ENCODE measurements at regions not wholly inside any gene's neighbourhood (a gene's known extent, or its start where the extent isn't known, plus 50 kb on each side); places are given as distances from the start of the nearest gene placed in this dataset.
A peak's percentile ranks its signal among the peaks of the same experiment; 100 is the strongest.

- no peak overlapping the region for H3K27ac ChIP-seq
- intact Hi-C loops (cut with DNase I; ENCODE audit: low total_unique reads), result no loop called here
- DNase-seq (ENCODE audit: low spot score in 2 of 2), result no peak
- no peaks in the 10 kb centered on the region for H3K9me3 ChIP-seq
- H3K36me3 ChIP-seq, result no peaks in the 10 kb centered on the region
- TF ChIP-seq POLR2AphosphoS5 (IDR thresholded peaks at IDR 0.05) (no peak), POLR2A (IDR thresholded peaks at IDR 0.05) (no peak)
- TF ChIP-seq, protein P1, sequence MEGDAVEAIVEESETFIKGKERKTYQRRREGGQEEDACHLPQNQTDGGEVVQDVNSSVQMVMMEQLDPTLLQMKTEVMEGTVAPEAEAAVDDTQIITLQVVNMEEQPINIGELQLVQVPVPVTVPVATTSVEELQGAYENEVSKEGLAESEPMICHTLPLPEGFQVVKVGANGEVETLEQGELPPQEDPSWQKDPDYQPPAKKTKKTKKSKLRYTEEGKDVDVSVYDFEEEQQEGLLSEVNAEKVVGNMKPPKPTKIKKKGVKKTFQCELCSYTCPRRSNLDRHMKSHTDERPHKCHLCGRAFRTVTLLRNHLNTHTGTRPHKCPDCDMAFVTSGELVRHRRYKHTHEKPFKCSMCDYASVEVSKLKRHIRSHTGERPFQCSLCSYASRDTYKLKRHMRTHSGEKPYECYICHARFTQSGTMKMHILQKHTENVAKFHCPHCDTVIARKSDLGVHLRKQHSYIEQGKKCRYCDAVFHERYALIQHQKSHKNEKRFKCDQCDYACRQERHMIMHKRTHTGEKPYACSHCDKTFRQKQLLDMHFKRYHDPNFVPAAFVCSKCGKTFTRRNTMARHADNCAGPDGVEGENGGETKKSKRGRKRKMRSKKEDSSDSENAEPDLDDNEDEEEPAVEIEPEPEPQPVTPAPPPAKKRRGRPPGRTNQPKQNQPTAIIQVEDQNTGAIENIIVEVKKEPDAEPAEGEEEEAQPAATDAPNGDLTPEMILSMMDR (IDR thresholded peaks at IDR 0.05), result no peak
- H3K4me3 ChIP-seq, result no peak overlapping the region
- peaks cover 0 to 2% of the 10 kb centered on the region in 2 donors for H3K4me1 ChIP-seq
- H3K27me3 ChIP-seq, result no peaks in the 10 kb centered on the region
These were observed 205.3 kb upstream of the RAB4A start for GRCh38 chr1:229065613-229066012.

DNA sequence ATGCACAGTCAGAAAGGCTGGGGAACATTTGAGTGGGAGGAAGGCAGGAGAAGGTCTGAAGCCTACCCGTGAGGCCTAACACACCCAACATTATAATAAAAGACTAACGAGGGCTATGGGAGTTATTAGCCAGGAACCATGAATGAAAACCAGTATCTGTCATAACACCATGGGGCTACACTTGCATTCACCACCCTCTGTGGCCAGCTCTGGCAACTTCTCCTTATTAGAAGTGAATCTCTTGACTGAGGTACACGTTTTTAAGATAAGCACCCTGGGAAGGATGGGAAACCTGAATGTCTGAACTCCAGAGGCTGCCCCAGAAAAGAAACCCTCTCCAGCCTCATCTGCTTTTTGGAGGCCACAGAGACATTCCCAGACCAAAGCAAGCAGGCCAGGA lies 204.3 kb upstream of the RAB4A start:
- Histone ChIP-seq H3K36me3 (no peaks in the 10 kb centered on the region), H3K4me3 (no peak overlapping the region), H3K4me1 (no peaks in the 10 kb centered on the region), H3K27ac (no peak overlapping the region), H3K9me3 (no peaks in the 10 kb centered on the region), H3K27me3 (no peaks in the 10 kb centered on the region)
- no peak for DNase-seq (ENCODE audit: low spot score in 2 of 2)
- intact Hi-C loops (cut with DNase I; ENCODE audit: low total_unique reads), result no loop called here
- TF ChIP-seq POLR2AphosphoS5 (IDR thresholded peaks at IDR 0.05) (no peak), POLR2A (IDR thresholded peaks at IDR 0.05) (no peak)
- TF ChIP-seq, protein P1 (IDR thresholded peaks at IDR 0.05), result no peak

DNA sequence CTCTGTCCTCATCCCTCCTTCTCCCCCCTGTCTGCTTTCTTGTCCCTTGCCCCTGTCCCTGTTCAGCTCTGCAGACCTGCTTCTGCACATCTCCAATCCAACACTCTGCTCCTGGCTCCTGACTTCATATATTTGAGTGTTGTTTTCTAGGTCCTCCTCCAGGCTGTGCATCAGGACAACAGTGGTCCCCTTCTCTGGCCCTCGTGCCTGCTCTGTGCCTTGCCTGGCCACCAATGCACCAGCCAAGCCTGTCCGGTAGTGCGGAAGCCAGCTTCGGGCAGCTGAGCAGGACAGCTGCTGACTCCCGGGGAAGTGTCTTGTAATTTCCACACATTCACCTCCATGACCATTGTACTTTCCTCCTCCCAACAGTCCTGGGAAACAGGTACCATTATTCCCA lies 203.4 kb upstream of the RAB4A start:
- intact Hi-C loops (cut with DNase I; ENCODE audit: low total_unique reads), result no loop called here
- no peaks in the 10 kb centered on the region for H3K36me3 ChIP-seq
- H3K27ac ChIP-seq, result no peak overlapping the region
- H3K4me1 ChIP-seq, result no peaks in the 10 kb centered on the region
- no peaks in the 10 kb centered on the region for H3K27me3 ChIP-seq
- TF ChIP-seq, protein P1 (IDR thresholded peaks at IDR 0.05), result no peak
- TF ChIP-seq POLR2A (IDR thresholded peaks at IDR 0.05) (no peak), POLR2AphosphoS5 (IDR thresholded peaks at IDR 0.05) (no peak)
- no peak overlapping the region for H3K4me3 ChIP-seq
- DNase-seq (ENCODE audit: low spot score in 2 of 2), result no peak
- no peaks in the 10 kb centered on the region for H3K9me3 ChIP-seq

GRCh38 chr1:229068270-229068987 lies 202.5 kb upstream of the RAB4A start:
- no peaks in the 10 kb centered on the region for H3K36me3 ChIP-seq
- intact Hi-C loops (cut with DNase I; ENCODE audit: low total_unique reads), result no loop called here
- no peaks in the 10 kb centered on the region for H3K9me3 ChIP-seq
- H3K27ac ChIP-seq, result peak overlapping the region in 1 of 2 donors; percentile 41
- H3K4me1 ChIP-seq, result no peaks in the 10 kb centered on the region
- H3K4me3 ChIP-seq, result no peak overlapping the region
- TF ChIP-seq, protein P1 (IDR thresholded peaks at IDR 0.05), result no peak
- TF ChIP-seq POLR2AphosphoS5 (IDR thresholded peaks at IDR 0.05), result no peak
- no peak for TF ChIP-seq POLR2A (IDR thresholded peaks at IDR 0.05)
- DNase-seq (ENCODE audit: low spot score in 2 of 2), result no peak
- H3K27me3 ChIP-seq, result no peaks in the 10 kb centered on the region

DNA sequence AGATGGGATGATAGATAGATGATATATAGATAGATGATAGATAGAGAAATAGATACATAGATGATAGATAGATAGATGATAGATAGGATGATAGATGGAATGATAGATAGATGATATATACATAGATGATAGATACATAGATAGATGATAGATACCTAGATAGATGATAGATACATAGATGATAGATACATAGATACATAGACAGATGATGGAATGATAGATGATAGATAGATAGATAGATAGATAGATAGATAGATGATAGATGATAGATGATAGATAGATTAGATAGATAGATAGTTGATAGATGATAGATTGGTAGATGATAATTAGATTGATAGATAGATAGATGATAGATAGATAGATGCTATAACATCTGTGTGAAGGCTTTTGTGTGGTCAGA lies 201.7 kb upstream of the RAB4A start:
- Histone ChIP-seq H3K4me1 (no peaks in the 10 kb centered on the region), H3K9me3 (no peaks in the 10 kb centered on the region), H3K27ac (no peak overlapping the region), H3K4me3 (no peak overlapping the region), H3K27me3 (no peaks in the 10 kb centered on the region), H3K36me3 (no peaks in the 10 kb centered on the region)
- DNase-seq (ENCODE audit: low spot score in 2 of 2), result no peak
- intact Hi-C loops (cut with DNase I; ENCODE audit: low total_unique reads), result no loop called here
- no peak for TF ChIP-seq POLR2A (IDR thresholded peaks at IDR 0.05)
- no peak for TF ChIP-seq POLR2AphosphoS5 (IDR thresholded peaks at IDR 0.05)
- TF ChIP-seq, protein P1 (IDR thresholded peaks at IDR 0.05), result no peak

Measured in breast epithelium (tissue), 4 donors.